NCI-H446 (cell line): ENCODE measurements at regions not wholly inside any gene's neighbourhood (a gene's known extent, or its start where the extent isn't known, plus 50 kb on each side); places are given as distances from the start of the nearest gene placed in this dataset.
A peak's percentile ranks its signal among the peaks of the same experiment; 100 is the strongest.

Source experiments
- DNase-seq, 2 experiments: peaks; one replicate each; lab custom pipeline; 2025; lab: John Stamatoyannopoulos, UW

GRCh38 chr3:72698154-72698917, 149.9 kb downstream of the SHQ1 start:
- DNase-seq = no peak

- no peak for DNase-seq
These were observed 150.5 kb downstream of the SHQ1 start for GRCh38 chr3:72697717-72698116.

- DNase-seq = no peak
These were observed 151.4 kb downstream of the SHQ1 start for GRCh38 chr3:72696815-72697214.

GRCh38 chr3:72694398-72694797, 153.8 kb downstream of the SHQ1 start:
- no peak for DNase-seq

GRCh38 chr3:72692990-72693389, 155.3 kb downstream of the SHQ1 start:
- no peak for DNase-seq

- no peak for DNase-seq
These were observed 157.6 kb downstream of the SHQ1 start for GRCh38 chr3:72690629-72691028.

- no peak for DNase-seq
These were observed 165.3 kb downstream of the SHQ1 start for GRCh38 chr3:72682936-72683452.

GRCh38 chr3:72681598-72681997, 166.6 kb downstream of the SHQ1 start:
- DNase-seq = no peak

- no peak for DNase-seq
These were observed 167.5 kb downstream of the SHQ1 start for GRCh38 chr3:72680766-72681165.

GRCh38 chr3:72679540-72680198, 168.6 kb downstream of the SHQ1 start:
- peak; percentile 75 to 86 for DNase-seq

GRCh38 chr3:72678867-72679266, 169.4 kb downstream of the SHQ1 start:
- DNase-seq = no peak

GRCh38 chr3:72678380-72678779, 169.9 kb downstream of the SHQ1 start:
- DNase-seq = no peak

GRCh38 chr3:72675243-72675642, 173.0 kb downstream of the SHQ1 start:
- DNase-seq = no peak

- DNase-seq = no peak
These were observed 175.1 kb downstream of the SHQ1 start for GRCh38 chr3:72673011-72673771.

- DNase-seq = no peak
These were observed 179.0 kb downstream of the SHQ1 start for GRCh38 chr3:72669224-72669623.

- no peak for DNase-seq
These were observed 181.8 kb downstream of the SHQ1 start for GRCh38 chr3:72666447-72666755.

- no peak for DNase-seq
These were observed 182.4 kb downstream of the SHQ1 start for GRCh38 chr3:72665701-72666446.

GRCh38 chr3:72665103-72665502, 183.1 kb downstream of the SHQ1 start:
- DNase-seq = no peak

- no peak for DNase-seq
These were observed 183.9 kb downstream of the SHQ1 start for GRCh38 chr3:72664184-72664975.

- DNase-seq = no peak
These were observed 184.8 kb downstream of the SHQ1 start for GRCh38 chr3:72663429-72663828.

- DNase-seq = peak; percentile 60 to 95
These were observed 187.2 kb downstream of the SHQ1 start for GRCh38 chr3:72661115-72661457.
